Activated CD8-positive, alpha-beta T cell treated with anti-CD3 and anti-CD28 coated beads, Interleukin-2, amount 10 ng/mL, durations not matched to agents 7 days and 5 days (primary cell): ENCODE measurements at regions not wholly inside any gene's neighbourhood (a gene's known extent, or its start where the extent isn't known, plus 50 kb on each side); places are given as distances from the start of the nearest gene placed in this dataset.

ENCODE experiments used
- ATAC-seq: fragments of 150-1000 bp; cut with Tn5 transposase; one replicate; pipeline ENCODE4 v1.10.0; 2021; ENCODE audit warnings: moderate library complexity
- CTCF ChIA-PET: fragments of 350-600 bp; sonication (Branson Sonifier 250); formaldehyde crosslinking; loops from one replicate; lab custom pipeline; 2021; ENCODE audit warnings: antibody characterized with exemption; lab: Charles Lee
- POLR2A ChIA-PET: fragments of 350-600 bp; sonication (Branson Sonifier 250); formaldehyde crosslinking; loops from one replicate; lab custom pipeline; 2021; ENCODE audit warnings: antibody characterized with exemption; lab: Charles Lee
- DNase-seq: peaks from one replicate; pipeline ENCODE4 v3.0.0-alpha.2; 2020
- H3K27ac Mint-ChIP-seq: one replicate; pipeline ENCODE4 v1.8.0; 2021; ENCODE audit warnings: mild to moderate bottlenecking, mixed read lengths
- H3K27me3 Mint-ChIP-seq: one replicate; pipeline ENCODE4 v1.8.0; 2021; ENCODE audit warnings: low read depth, mixed read lengths
- H3K36me3 Mint-ChIP-seq: one replicate; pipeline ENCODE4 v1.8.0; 2021; ENCODE audit warnings: low read depth, mixed read lengths
- H3K4me1 Mint-ChIP-seq: one replicate; pipeline ENCODE4 v1.8.0; 2021; ENCODE audit warnings: low read depth, mixed read lengths
- H3K4me3 Mint-ChIP-seq: one replicate; pipeline ENCODE4 v1.8.0; 2021; ENCODE audit warnings: mild to moderate bottlenecking, mixed read lengths
- H3K9me3 Mint-ChIP-seq: one replicate; pipeline ENCODE4 v1.8.0; 2022; ENCODE audit warnings: mixed read lengths; ENCODE audit not compliant: insufficient read depth

DNA sequence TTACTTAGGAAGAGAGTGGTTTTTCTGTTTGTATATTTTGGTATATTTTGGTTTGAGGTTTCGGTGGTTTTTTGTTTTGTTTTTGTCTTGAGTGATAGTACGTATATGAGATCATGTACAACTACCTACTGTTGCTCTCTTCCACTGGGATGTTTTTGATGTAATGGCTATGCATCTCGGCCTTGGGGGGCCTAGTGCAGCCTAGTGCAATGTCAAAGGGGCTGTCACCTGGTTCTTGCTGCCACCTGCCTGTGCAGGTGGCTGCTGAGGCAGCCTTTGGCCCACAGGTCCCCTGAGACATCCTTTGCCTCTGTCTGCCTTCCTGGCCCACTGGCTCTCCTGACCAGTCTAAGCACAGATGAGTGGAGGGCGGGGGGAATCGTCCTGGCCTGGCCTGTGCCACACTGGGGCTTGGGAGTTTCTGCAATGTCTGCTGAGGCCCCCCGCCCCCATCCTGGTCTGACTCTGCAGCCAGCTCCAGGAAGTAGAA lies 546.6 kb downstream of the CD83 start:
- no peaks in the 10 kb centered on the region for H3K9me3 Mint-ChIP-seq
- H3K27ac Mint-ChIP-seq: peak overlapping the region; percentile 58
- peaks cover 27% of the 10 kb centered on the region for H3K4me1 Mint-ChIP-seq
- peaks cover 2% of the 10 kb centered on the region for H3K27me3 Mint-ChIP-seq
- ChIA-PET POLR2A (interaction anchor here (0.7 kb wide), 1 partner anchor 585 kb away, joined by 3 read pairs; no protein-coding TSS in a partner anchor), CTCF (no interaction called here)
- peak overlapping the region; percentile 15 for H3K4me3 Mint-ChIP-seq
- no peaks in the 10 kb centered on the region for H3K36me3 Mint-ChIP-seq
- peak; percentile 81 for ATAC-seq
- peak; percentile 31 for DNase-seq

DNA sequence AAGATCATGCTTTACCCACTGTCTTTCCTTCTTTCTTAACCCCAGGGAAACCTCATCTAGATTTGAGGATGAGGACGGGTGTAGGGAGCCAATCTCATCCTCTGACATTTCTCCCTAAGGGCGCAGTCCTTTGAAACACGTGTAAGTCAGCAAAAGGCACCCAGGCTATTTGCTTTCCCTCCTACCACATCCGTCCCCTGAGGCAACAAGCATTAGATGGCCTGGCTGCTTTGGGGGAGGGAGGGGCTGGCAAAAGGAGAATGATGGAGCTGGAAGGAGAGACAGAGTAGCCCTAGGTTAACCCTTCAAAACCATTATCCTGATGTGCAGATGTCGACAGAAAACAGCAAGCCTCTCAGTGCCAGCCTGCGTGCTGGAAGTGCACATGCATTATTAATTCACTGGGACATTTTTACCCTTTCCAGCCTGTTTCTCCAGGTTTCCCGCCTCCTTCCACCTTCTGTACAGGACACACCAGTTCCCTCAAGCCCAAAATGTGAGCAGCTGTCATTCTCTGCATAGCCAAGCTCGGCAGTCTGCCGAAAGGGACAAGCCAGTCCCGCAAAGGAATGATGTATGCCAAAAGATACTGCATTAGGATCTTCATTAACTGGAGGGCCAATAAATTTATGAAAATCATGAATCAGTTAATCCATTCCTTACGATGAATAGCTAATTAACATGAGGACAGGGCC lies 547.2 kb downstream of the CD83 start:
- ChIA-PET POLR2A (interaction anchor here (0.6 to 0.7 kb wide), 2 partner anchors 9 to 584 kb away, joined by 3 read pairs; no protein-coding TSS in a partner anchor), CTCF (interaction anchor here (1.8 kb wide), 1 partner anchor 10 kb away, joined by 6 read pairs; no protein-coding TSS in a partner anchor)
- Mint-ChIP-seq H3K27me3 (peaks cover 2% of the 10 kb centered on the region), H3K27ac (peak overlapping the region; percentile 58), H3K4me1 (peaks cover 24% of the 10 kb centered on the region), H3K36me3 (no peaks in the 10 kb centered on the region), H3K4me3 (peak overlapping the region; percentile 15), H3K9me3 (no peaks in the 10 kb centered on the region)
- no peak for DNase-seq
- no peak for ATAC-seq

DNA sequence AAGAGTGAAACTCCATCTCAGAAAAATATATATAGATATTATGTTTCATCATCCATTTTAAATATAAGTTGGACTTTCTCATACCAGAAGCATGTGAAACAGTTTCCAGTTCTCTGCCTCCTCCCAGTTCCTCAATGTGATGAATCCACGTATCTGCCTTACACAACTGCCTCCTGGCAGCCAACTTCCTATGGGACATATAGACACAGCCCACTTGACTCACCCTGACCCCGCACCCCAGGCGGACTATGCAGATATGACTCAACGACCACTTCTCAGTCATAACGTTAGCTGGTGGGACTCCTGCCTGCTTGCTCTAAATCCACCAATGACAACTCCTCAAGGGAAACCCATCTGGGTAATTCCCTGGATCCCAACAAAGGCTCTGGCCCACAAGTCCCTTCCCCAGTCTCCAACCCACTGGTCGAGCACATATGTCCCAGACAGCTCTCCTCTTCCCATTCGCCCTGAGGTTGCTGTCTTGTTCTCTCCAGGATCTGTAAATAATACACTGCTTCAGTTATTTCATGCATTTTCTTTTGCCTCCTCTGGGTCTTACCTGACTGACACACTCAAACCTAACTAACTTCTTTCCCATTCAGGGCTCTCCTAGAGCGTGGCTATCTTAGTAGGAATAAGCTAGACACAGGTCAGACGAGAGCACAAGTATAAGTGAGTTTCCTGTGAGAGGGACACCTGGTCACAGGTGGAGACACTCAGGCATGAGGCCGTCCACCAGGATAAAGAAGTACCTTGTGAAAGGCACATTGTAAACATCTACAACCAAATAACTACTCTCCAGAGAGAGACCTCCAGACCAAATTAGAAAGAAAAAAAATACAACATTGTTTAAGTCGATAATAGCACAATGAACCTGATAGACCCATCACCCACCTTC lies 548.5 kb downstream of the CD83 start:
- ATAC-seq: no peak
- Mint-ChIP-seq H3K9me3 (no peaks in the 10 kb centered on the region), H3K4me3 (no peak overlapping the region), H3K36me3 (peaks cover under 1% of the 10 kb centered on the region), H3K27me3 (peaks cover 2% of the 10 kb centered on the region), H3K4me1 (peaks cover 22% of the 10 kb centered on the region), H3K27ac (no peak overlapping the region)
- ChIA-PET POLR2A (no interaction called here), CTCF (interaction anchor here (1.8 kb wide), 1 partner anchor 11 kb away, joined by 6 read pairs; no protein-coding TSS in a partner anchor)
- DNase-seq: no peak

DNA sequence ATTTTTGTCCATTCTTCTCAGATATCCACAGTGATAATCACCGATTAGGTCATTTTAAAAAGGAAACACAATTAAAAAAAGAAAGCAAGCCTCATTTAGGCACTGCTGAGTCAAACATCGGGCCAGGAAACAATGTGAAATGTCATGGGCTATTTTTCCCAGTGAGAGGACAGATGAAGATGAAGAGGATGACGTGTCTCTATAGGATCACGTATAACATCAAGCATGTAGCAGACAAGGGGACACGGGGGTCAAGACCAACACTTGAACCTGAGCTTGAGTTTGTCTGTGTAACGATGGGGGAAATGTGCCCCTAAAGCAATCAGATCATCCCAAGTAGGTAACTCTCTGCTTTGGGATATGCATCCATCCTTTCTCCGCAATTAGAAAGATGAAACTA lies 553.2 kb downstream of the CD83 start:
- Mint-ChIP-seq H3K4me3 (no peak overlapping the region), H3K9me3 (no peaks in the 10 kb centered on the region), H3K4me1 (peaks cover 8% of the 10 kb centered on the region), H3K27me3 (peaks cover 2% of the 10 kb centered on the region), H3K36me3 (peaks cover 2% of the 10 kb centered on the region), H3K27ac (no peak overlapping the region)
- ATAC-seq (no peak), DNase-seq (no peak)
- ChIA-PET POLR2A (no interaction called here), CTCF (no interaction called here)

DNA sequence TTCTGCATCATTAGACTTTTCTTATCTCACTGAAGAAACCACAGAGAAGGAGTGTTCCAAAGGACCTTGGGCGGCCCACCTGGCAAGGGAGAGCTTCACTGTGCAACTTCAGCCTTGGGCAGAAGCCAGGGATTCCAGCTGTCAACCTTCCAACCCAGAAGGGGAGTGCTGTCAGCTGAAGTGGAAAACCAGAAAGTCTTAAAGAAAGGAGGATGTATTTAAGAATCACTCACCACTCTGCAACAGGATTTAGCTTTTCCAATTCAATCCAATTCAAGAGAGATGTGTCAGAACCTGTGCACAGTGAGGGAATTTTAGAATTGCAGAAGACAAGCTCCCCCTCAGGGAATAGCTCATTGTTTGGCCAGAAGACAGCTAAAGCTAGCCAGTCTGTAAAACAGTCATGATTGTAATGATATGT lies 553.7 kb downstream of the CD83 start:
- ChIA-PET POLR2A (no interaction called here), CTCF (interaction anchor here (1.4 kb wide), 1 partner anchor 9 kb away, joined by 3 read pairs; no protein-coding TSS in a partner anchor)
- ATAC-seq: no peak
- H3K27ac Mint-ChIP-seq: no peak overlapping the region
- no peak overlapping the region for H3K4me3 Mint-ChIP-seq
- DNase-seq: no peak
- H3K36me3 Mint-ChIP-seq: peaks cover 2% of the 10 kb centered on the region
- peaks cover 4% of the 10 kb centered on the region for H3K4me1 Mint-ChIP-seq
- H3K9me3 Mint-ChIP-seq: no peaks in the 10 kb centered on the region
- peaks cover 2% of the 10 kb centered on the region for H3K27me3 Mint-ChIP-seq

DNA sequence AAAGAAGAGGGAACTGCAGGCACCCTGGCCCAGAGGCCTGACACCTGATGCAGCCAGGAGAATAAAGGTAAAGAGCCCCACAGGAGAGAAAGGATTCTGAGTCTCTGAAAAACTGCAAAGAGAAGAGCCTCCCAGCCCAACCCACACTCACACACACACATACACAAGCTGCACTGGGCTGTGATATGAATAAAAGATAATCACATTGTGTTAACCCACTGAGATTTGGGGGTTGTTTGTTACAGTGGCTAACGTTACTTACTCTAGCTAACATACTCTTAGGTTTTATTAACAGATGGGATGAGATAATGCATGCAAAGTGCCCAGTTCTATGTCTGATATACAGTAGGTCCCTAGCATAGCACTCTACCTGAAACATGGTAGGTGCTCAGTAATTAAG lies 554.4 kb downstream of the CD83 start:
- Mint-ChIP-seq H3K4me3 (no peak overlapping the region), H3K36me3 (peaks cover 2% of the 10 kb centered on the region), H3K4me1 (peaks cover 4% of the 10 kb centered on the region), H3K9me3 (no peaks in the 10 kb centered on the region), H3K27me3 (no peaks in the 10 kb centered on the region), H3K27ac (no peak overlapping the region)
- ATAC-seq (no peak), DNase-seq (no peak)
- ChIA-PET POLR2A (no interaction called here), CTCF (interaction anchor here (1.4 kb wide), 1 partner anchor 10 kb away, joined by 3 read pairs; no protein-coding TSS in a partner anchor)

DNA sequence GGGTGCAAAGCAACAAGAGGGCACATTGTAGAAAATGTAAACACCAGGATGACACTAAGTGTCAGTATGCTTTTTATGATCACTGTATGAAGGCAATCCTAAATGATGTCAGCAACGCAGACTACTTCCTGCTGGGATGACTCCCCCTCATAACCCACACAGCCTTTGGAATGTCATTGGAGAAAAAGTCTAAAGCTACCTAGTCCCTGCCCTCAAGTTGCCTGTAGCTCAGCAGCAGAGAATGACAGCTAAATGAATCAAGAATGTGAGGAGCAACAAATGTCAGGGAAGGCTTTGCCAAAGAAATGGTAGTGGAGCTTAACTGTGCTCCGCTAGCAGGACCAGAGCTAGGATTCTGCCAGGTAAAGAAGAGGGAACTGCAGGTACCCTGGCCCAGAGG lies 555.6 kb downstream of the CD83 start:
- Mint-ChIP-seq H3K4me1 (peaks cover 4% of the 10 kb centered on the region), H3K4me3 (no peak overlapping the region), H3K9me3 (no peaks in the 10 kb centered on the region), H3K27me3 (no peaks in the 10 kb centered on the region), H3K36me3 (peaks cover 2% of the 10 kb centered on the region), H3K27ac (no peak overlapping the region)
- ChIA-PET POLR2A (no interaction called here), CTCF (no interaction called here)
- DNase-seq (no peak), ATAC-seq (no peak)

DNA sequence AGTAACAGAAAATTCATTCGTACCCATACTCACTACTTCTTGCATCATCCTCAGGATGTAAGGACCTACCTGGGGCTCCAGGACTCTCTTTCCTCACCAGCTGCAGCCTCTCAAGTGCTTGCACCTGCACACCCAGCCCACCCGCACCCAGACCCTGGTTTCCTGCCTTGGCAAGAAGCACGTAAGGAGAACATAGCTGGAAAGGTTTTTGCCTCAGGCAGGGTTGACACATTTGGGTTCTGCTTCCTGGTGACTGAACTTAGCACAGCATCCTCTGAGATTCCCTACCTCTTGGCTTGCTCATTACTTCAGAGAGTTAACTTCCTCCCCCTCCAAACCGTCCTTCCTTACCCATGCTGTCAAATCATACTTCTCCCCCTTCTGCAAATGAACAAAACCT lies 556.9 kb downstream of the CD83 start:
- Mint-ChIP-seq H3K27me3 (no peaks in the 10 kb centered on the region), H3K27ac (no peak overlapping the region), H3K4me3 (no peak overlapping the region), H3K9me3 (no peaks in the 10 kb centered on the region), H3K4me1 (peaks cover 4% of the 10 kb centered on the region), H3K36me3 (peaks cover 2% of the 10 kb centered on the region)
- no peak for DNase-seq
- CTCF ChIA-PET: no interaction called here
- no peak for ATAC-seq
- POLR2A ChIA-PET: no interaction called here

DNA sequence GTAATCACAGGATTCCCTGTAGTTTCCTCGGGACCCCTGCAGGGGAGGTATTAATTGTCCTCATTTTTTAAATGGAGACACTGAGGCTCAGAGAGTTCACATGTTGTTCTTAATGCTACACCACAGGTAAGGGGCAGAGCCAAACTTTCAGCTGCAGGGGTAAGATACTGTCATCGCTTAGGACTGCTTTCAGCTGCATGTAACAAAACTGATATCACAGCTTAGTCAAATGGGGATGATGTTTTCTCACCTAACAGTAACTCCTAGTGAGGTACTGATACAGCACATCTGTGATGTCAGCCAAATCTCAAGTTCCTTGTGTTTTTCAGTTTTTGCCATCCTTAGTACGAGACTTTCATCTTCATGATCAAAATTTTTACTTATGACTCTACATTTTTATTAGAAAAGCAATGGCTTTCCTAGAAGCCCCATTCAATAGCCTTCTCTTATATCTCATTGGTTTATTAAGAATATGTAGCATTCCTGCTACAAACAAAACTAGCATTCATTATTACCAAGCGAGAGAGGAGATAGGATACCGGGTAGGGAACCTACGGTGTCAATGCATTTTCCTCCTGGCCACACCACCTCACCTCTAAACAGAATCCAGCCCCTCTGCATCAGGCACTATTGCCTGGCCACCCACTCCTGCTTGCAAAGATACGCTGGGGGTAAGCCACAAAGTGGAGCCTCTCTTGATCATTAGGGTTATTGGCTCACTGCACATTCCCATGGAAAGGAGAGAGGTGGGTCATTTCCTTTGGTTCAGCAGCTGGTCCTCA lies 557.5 kb downstream of the CD83 start:
- no peak for DNase-seq
- Mint-ChIP-seq H3K9me3 (no peaks in the 10 kb centered on the region), H3K27me3 (no peaks in the 10 kb centered on the region), H3K27ac (peak overlapping the region; percentile 26), H3K36me3 (peaks cover 2% of the 10 kb centered on the region), H3K4me3 (no peak overlapping the region), H3K4me1 (peaks cover 4% of the 10 kb centered on the region)
- ChIA-PET POLR2A (no interaction called here), CTCF (no interaction called here)
- no peak for ATAC-seq

DNA sequence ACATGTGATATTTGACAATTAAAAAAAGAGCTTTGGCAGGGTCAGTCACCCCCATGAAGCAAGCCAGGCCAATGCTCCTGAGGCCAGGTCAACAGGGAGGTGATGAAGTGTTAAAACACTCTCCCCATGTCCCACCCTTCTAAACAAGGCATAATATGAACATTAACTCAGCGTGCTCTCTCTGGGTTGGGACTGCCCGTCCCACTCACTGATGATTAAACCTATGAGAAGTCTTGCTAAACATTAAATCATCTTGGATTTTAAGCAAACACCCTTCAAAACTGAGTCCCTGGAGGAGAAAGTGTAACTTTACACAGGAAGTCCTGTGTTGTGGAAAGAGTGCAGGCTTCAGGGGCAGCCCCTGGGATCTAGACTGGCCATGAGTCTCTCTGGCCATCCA lies 558.5 kb downstream of the CD83 start:
- no peak overlapping the region for H3K27ac Mint-ChIP-seq
- DNase-seq (no peak), ATAC-seq (no peak)
- H3K9me3 Mint-ChIP-seq: no peaks in the 10 kb centered on the region
- ChIA-PET POLR2A (no interaction called here), CTCF (no interaction called here)
- no peak overlapping the region for H3K4me3 Mint-ChIP-seq
- H3K36me3 Mint-ChIP-seq: peaks cover 2% of the 10 kb centered on the region
- no peaks in the 10 kb centered on the region for H3K27me3 Mint-ChIP-seq
- peaks cover 4% of the 10 kb centered on the region for H3K4me1 Mint-ChIP-seq

DNA sequence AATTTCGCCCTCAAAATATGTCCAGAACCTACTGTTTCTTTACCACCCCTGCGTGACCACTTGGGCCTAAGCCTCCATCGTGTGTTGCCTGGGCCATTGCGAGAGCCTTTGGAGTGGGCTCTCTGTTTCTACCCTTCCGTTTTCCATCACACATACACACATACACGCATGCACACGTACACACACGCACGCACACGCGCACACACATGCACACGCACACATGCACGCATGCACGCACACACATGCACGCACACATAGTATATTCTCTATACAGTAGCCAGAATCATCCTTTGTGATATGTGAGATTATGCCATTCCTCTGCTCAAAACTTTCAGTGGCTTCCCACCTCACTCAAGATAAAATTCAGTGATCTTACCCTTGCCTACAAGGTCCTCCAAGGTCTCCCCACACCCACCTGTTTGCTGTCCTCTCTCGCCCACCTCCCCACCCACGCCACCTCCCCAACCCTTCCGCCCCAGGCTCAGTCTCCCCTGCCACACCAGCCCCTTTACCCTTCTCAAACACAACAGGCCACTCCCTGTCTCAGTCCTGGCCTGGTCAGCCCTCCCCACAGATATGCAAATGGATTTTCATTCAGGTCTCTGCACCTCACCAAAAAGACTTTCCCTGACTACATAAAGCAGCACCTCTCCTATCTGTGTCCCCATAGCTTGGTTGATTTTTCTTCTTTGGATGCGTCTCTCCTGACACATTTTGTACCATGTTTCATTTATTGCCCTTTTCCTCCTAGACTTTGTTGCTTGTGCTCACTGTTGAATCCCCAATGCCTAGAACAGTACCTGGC lies 559.6 kb downstream of the CD83 start:
- H3K36me3 Mint-ChIP-seq: no peaks in the 10 kb centered on the region
- DNase-seq (no peak), ATAC-seq (no peak)
- no peak overlapping the region for H3K27ac Mint-ChIP-seq
- ChIA-PET POLR2A (no interaction called here), CTCF (no interaction called here)
- H3K27me3 Mint-ChIP-seq: no peaks in the 10 kb centered on the region
- H3K4me3 Mint-ChIP-seq: no peak overlapping the region
- peaks cover 4% of the 10 kb centered on the region for H3K4me1 Mint-ChIP-seq
- no peaks in the 10 kb centered on the region for H3K9me3 Mint-ChIP-seq
